Neutrophil (primary cell): ENCODE measurements at regions not wholly inside any gene's neighbourhood (a gene's known extent, or its start where the extent isn't known, plus 50 kb on each side); places are given as distances from the start of the nearest gene placed in this dataset.
"Not testable (repeated sequence)": the region's sequence is repeated elsewhere in the genome, so short reads cannot be mapped to it uniquely, and the experiment has no call there.

ENCODE experiments used
- H3K27ac ChIP-seq: fragments of 200-600 bp; sonication (generic); 2 replicates; pipeline ENCODE4 v1.5.1; 2016; ENCODE audit warnings: mild to moderate bottlenecking, moderate library complexity
- H3K27me3 ChIP-seq: fragments of 200-600 bp; sonication (generic); 2 replicates; pipeline ENCODE4 v1.6.0; 2016; ENCODE audit warnings: mild to moderate bottlenecking
- H3K36me3 ChIP-seq: fragments of 200-600 bp; sonication (generic); 2 replicates; pipeline ENCODE4 v1.5.1; 2017
- H3K4me1 ChIP-seq, 2 experiments: fragments of 200-600 bp in 1 of 2; sonication (generic) in 1 of 2; 1 replicate in 1 of 2; 2 replicates in 1 of 2; pipeline versions ENCODE4 v1.5.1 to v1.6.1; 2013 to 2016; ENCODE audit warnings: low read depth in 1 of 2, low read length in 1 of 2, mild to moderate bottlenecking in 1 of 2, moderate library complexity in 1 of 2; ENCODE audit not compliant: control insufficient read depth in 1 of 2, insufficient read depth in 1 of 2
- H3K4me3 ChIP-seq, 2 experiments: fragments of 200-600 bp in 1 of 2; sonication (generic) in 1 of 2; 1 replicate in 1 of 2; 2 replicates in 1 of 2; pipeline ENCODE4 v1.5.1; 2013 to 2016; ENCODE audit warnings: low read depth in 1 of 2, low read length in 1 of 2, mild to moderate bottlenecking in 1 of 2, moderate library complexity in 1 of 2
- H3K9me3 ChIP-seq: fragments of 200-600 bp; sonication (generic); 2 replicates; pipeline ENCODE4 v1.5.1; 2016
- CTCF ChIP-seq: fragments of 200-600 bp; sonication (generic); IDR thresholded peaks from 2 replicates; pipeline ENCODE4 v1.5.1; 2016; ENCODE audit warnings: antibody characterized with exemption

GRCh38 chrX:13376857-13377549 is 57.1 kb upstream of the ATXN3L start:
- H3K36me3 ChIP-seq = no peaks in the 10 kb centered on the region
- H3K9me3 ChIP-seq = no peaks in the 10 kb centered on the region
- TF ChIP-seq CTCF = no peak
- H3K4me3 ChIP-seq = no peak overlapping the region
- no peak overlapping the region for H3K27ac ChIP-seq
- H3K27me3 ChIP-seq = no peaks in the 10 kb centered on the region
- H3K4me1 ChIP-seq = no peaks in the 10 kb centered on the region

DNA sequence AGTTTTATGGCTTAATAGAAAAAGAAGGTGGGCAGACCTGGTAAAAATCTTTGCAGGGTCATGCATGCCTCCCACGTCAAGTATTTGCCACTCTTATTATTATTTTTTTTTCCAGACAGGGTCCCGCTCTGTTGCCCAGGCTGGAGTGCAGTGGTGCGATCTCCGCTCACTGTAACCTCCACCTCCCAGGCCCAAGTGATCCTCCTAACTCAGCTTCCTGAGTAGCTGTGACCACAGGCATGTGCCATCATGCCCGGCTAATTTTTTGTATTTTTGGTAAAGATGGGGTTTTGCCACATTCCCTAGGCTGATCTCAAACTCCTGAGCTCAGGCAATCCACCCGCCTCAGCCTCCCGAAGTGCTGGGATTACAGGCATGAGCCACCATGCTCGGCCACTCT is 55.7 kb upstream of the ATXN3L start:
- not testable (repeated sequence) for H3K4me1 ChIP-seq, H3K4me3 ChIP-seq, H3K27ac ChIP-seq, H3K36me3 ChIP-seq, H3K9me3 ChIP-seq, H3K27me3 ChIP-seq

DNA sequence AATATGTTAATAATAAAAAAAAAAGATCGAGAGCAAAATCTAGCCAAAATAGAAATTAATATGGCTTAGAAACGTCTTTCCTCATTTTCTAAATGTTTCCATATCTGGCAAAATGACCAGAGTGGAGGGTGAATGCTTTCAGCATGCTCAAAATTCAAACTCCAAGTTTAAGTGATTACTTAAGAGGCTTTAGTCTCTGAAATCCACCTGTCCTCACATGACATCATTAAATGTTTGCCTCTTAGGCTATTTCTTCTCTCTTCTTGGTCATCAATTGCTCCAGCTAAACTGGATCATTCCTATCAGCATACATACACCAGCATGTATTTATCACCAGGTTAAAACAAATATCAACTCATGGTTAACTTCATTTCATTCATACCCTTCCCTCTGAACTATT is 54.5 kb upstream of the ATXN3L start:
- TF ChIP-seq CTCF = no peak
- Histone ChIP-seq H3K9me3 (no peaks in the 10 kb centered on the region), H3K36me3 (no peaks in the 10 kb centered on the region), H3K27ac (no peak overlapping the region), H3K4me1 (no peaks in the 10 kb centered on the region), H3K27me3 (no peaks in the 10 kb centered on the region), H3K4me3 (no peak overlapping the region)

DNA sequence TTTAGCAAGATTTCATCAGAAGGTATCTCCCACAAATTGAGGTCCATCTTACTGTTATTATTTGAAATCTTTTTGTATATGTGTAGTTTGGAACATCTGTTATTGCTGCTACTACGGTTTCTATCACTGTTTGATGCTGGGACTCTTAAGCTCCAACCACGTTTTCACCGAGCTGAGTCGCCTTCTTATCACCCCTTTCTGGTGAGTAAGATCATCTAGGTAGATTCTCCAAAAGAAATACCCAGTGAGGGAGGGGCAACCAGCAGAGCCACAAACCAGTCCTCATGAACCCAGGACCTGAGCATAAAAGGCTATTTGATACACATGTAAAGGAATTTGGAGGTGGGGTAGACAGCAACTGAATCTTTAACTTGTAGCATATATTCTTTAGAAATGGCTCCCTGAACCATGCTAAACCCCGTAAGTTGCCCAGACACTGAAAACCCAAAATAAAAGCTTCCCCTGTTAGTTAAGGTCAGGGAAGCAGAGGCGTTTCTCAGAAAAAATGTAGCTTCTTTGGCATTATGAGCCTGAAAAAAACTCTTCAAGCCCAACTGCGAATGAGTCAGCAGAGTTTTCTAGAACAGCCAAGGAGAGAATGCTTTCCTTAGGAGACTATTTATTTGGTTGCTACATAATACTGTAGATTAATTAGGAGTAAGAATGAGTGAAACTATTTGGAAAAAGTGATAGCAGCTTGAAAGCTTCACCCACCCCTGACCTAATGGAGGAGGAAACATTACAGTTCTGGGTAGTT is 53.8 kb upstream of the ATXN3L start:
- TF ChIP-seq CTCF = no peak
- H3K9me3 ChIP-seq = no peaks in the 10 kb centered on the region
- no peaks in the 10 kb centered on the region for H3K4me1 ChIP-seq
- no peak overlapping the region for H3K27ac ChIP-seq
- H3K36me3 ChIP-seq = no peaks in the 10 kb centered on the region
- no peak overlapping the region for H3K4me3 ChIP-seq
- H3K27me3 ChIP-seq = no peaks in the 10 kb centered on the region

DNA sequence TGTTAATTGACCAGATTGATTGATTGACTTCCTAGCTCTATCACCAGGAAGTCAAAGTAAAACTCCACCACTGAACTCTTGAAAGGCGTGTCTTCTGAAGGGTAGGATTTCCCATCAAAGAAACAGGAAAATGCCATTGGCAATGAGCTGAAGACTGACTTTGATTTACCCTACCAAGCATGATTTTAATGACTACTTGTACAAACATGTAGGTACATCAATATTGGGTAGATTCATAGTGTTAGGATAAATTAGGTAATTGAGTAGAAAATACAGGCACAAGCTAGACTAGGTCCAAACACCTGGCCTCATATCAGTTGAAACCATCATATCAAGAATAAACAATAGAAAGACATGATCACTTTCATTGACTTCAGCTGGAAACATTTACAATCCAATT is 53.2 kb upstream of the ATXN3L start:
- Histone ChIP-seq H3K36me3 (no peaks in the 10 kb centered on the region), H3K4me1 (no peaks in the 10 kb centered on the region), H3K9me3 (no peaks in the 10 kb centered on the region), H3K4me3 (no peak overlapping the region), H3K27me3 (no peaks in the 10 kb centered on the region), H3K27ac (no peak overlapping the region)
- TF ChIP-seq CTCF = no peak

DNA sequence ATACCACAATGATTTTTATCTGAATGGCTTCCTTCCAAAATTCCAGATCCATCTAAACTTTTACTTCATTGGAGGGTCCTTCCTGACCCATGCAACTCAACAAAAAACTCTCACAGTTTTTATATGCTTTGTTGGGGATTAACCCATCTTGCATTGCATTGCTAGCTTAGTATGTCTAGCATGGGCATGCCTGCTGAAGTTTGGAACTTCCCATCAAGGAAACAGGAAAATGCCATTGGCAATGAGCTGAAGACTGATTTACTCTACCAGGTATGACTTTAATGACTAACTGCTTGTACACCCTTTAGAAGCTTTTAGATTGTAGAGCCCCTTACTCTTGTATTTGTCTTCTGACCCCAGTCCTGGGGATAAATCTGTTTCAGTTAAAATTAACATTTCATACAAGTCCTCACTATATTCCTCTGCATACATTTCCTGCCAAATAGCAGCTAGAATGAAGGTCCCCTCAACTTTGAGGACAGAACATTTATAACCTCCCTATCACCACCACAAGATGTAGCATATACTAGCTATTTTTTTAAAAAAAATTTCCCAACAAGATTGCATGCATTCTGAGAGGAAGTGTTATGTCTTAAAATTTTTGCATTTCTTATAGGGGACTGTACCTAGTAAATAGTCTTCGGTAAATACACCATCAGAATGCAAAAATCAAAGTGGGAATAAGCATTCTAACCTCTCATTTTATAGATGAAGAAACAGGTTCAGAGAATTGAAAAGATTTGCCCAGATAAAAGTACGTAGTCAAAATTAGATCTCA is 52.5 kb upstream of the ATXN3L start:
- no peak for TF ChIP-seq CTCF
- H3K4me1 ChIP-seq = no peaks in the 10 kb centered on the region
- H3K27me3 ChIP-seq = no peaks in the 10 kb centered on the region
- H3K27ac ChIP-seq = no peak overlapping the region
- H3K36me3 ChIP-seq = no peaks in the 10 kb centered on the region
- no peak overlapping the region for H3K4me3 ChIP-seq
- H3K9me3 ChIP-seq = no peaks in the 10 kb centered on the region
